Right lobe of liver (tissue), 6 donors: ENCODE measurements at regions not wholly inside any gene's neighbourhood (a gene's known extent, or its start where the extent isn't known, plus 50 kb on each side); places are given as distances from the start of the nearest gene placed in this dataset.

ENCODE experiments used
- ATAC-seq, 4 donors: fragments of 200-7000 bp; cut with Tn5 transposase; one replicate each; pipeline ENCODE4 v1.9.1; 2020; ENCODE audit warnings: mild to moderate bottlenecking in 4 of 4, moderate library complexity in 4 of 4
- DNase-seq, 3 donors: peaks; one replicate each; pipeline ENCODE4 v3.0.0-alpha.2; 2020
- H3K27ac ChIP-seq, 3 donors: fragments of 200-600 bp; one replicate each; pipeline ENCODE4 v1.8.0; 2022
- H3K27me3 ChIP-seq, 2 donors: fragments of 200-600 bp; one replicate each; pipeline ENCODE4 v1.8.0; 2022
- H3K36me3 ChIP-seq, 4 donors: fragments of 200-600 bp; sonication (generic) in 1 of 4; one replicate each; pipeline versions ENCODE4 v1.5.1 to v1.8.0; 2017 to 2022; ENCODE audit warnings: control low read depth in 1 of 4
- H3K4me1 ChIP-seq, 4 donors: fragments of 200-600 bp; sonication (generic) in 1 of 4; one replicate each; pipeline versions ENCODE4 v1.5.1 to v1.8.0; 2017 to 2022; ENCODE audit warnings: control low read depth in 1 of 4
- H3K4me3 ChIP-seq, 3 donors: fragments of 200-600 bp; one replicate each; pipeline ENCODE4 v1.8.0; 2022
- H3K9me3 ChIP-seq, 4 donors: fragments of 200-600 bp; sonication (generic) in 1 of 4; one replicate each; pipeline versions ENCODE4 v1.5.1 to v1.8.0; 2017 to 2022; ENCODE audit warnings: control low read depth in 1 of 4
- POLR2A ChIP-seq: fragments of 450-650 bp; IDR thresholded peaks from one replicate; pipeline ENCODE4 v1.6.1; 2017; ENCODE audit warnings: antibody characterized with exemption, mild to moderate bottlenecking
- WGBS: methylation state at CpG from one replicate; pipeline ENCODE4 v1.1.6; 2018; ENCODE audit warnings: low coverage, low lambda C conversion rate; ENCODE audit not compliant: insufficient coverage; ENCODE audit errors: missing lambda C conversion rate; 5-methylcytosine and 5-hydroxymethylcytosine counted together
- intact Hi-C, 2 donors: fragments of 100-400 bp; cut with DNase I; formaldehyde crosslinking; loops; one replicate each; pipeline versions ENCODE4 v1.11.2 to v1.14.1; 2022
- TF ChIP-seq, protein P1 (sequence below), 4 donors: fragments of 200-600 bp in 3 of 4; fragments of 450-650 bp in 1 of 4; IDR thresholded peaks; one replicate each; pipeline versions ENCODE4 v1.5.1 to v1.8.0; 2016 to 2022; ENCODE audit warnings: antibody characterized with exemption in 4 of 4, mild to moderate bottlenecking in 2 of 4
- donor health status: DM: no; HTN: yes; CAD: no.
- donor health status: DM: no; HTN: no; CAD: no.
- donor health status: DM: no; HTN: no; CAD: no.
- donor health status: DM: no; HTN: yes; CAD: no.
- donor health status: DM: no; HTN: yes; CAD: no.

- intact Hi-C loops = no loop called here
- no peak for TF ChIP-seq POLR2A
- TF ChIP-seq, protein P1, sequence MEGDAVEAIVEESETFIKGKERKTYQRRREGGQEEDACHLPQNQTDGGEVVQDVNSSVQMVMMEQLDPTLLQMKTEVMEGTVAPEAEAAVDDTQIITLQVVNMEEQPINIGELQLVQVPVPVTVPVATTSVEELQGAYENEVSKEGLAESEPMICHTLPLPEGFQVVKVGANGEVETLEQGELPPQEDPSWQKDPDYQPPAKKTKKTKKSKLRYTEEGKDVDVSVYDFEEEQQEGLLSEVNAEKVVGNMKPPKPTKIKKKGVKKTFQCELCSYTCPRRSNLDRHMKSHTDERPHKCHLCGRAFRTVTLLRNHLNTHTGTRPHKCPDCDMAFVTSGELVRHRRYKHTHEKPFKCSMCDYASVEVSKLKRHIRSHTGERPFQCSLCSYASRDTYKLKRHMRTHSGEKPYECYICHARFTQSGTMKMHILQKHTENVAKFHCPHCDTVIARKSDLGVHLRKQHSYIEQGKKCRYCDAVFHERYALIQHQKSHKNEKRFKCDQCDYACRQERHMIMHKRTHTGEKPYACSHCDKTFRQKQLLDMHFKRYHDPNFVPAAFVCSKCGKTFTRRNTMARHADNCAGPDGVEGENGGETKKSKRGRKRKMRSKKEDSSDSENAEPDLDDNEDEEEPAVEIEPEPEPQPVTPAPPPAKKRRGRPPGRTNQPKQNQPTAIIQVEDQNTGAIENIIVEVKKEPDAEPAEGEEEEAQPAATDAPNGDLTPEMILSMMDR (IDR thresholded peaks at IDR 0.05) = no peak
- WGBS = 61% methylated on average over 9 of the region's 9 CpGs
- Histone ChIP-seq H3K27me3 (no peaks in the 10 kb centered on the region), H3K4me1 (no peaks in the 10 kb centered on the region), H3K4me3 (no peak overlapping the region), H3K9me3 (no peaks in the 10 kb centered on the region), H3K27ac (no peak overlapping the region), H3K36me3 (no peaks in the 10 kb centered on the region)
- no peak for DNase-seq
- ATAC-seq = no peak
Observed at GRCh38 chr11:115052601-115053000, 374.3 kb downstream of the NXPE2 start.

DNA sequence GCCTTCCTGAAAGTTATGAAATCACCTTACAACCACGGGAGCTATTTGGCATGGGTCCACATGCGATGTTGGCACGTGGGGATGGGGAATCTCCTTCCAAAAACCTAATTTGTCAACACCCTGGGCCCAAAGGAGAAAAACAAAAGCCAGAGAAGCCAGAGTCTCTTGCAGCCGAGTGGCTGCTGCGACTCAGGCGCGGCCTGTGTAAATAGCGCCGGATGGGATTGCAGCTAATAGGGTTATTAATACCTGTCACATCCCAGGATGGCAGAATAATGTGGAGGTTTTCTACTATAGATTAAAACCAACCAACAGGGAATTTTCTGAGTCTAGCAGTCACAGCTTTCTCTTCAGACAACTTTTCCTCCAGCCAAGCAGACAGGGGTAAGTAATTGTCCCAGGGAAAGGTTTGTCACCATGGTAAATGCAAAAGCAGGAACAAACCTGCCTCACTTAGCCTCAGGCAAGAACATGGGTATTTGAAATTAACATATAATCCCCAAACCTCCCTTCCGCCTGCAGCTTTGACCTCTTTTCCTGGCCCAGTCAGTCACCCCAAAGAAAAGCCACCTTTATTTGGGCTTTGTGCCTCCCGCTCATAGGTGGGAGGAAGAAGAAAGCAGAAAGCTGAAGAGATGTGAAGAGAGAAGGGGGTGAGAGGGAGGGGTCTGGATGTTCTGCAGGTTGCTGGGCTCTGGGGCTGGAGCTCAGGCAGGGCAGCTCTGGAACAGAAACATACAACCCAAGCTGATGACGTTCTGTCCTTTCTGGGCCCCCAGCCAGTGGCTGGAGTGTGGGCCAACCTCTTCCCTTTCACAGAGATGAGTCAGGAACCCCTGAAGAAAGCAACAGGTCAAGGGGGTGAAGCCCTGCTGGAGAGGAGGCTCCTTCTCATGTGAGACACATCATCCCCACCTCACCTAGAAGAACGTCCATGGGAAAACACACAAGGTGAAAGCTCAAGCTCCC, 376.5 kb downstream of the NXPE2 start:
- ATAC-seq = no peak
- Histone ChIP-seq H3K27ac (no peak overlapping the region), H3K4me1 (no peaks in the 10 kb centered on the region), H3K9me3 (no peaks in the 10 kb centered on the region), H3K4me3 (no peak overlapping the region), H3K36me3 (no peaks in the 10 kb centered on the region), H3K27me3 (no peaks in the 10 kb centered on the region)
- intact Hi-C loops = no loop called here
- TF ChIP-seq POLR2A = no peak
- TF ChIP-seq, protein P1 (IDR thresholded peaks at IDR 0.05) = no peak
- DNase-seq = no peak
- 55% methylated on average over 12 of the region's 13 CpGs for WGBS

GRCh38 chr11:115056514-115056913, 378.2 kb downstream of the NXPE2 start:
- TF ChIP-seq POLR2A = no peak
- TF ChIP-seq, protein P1 (IDR thresholded peaks at IDR 0.05) = no peak
- no peaks in the 10 kb centered on the region for H3K27me3 ChIP-seq
- no peak overlapping the region for H3K27ac ChIP-seq
- H3K4me1 ChIP-seq = no peaks in the 10 kb centered on the region
- intact Hi-C loops = no loop called here
- no peak for ATAC-seq
- no peaks in the 10 kb centered on the region for H3K36me3 ChIP-seq
- no peak for DNase-seq
- H3K9me3 ChIP-seq = no peaks in the 10 kb centered on the region
- H3K4me3 ChIP-seq = no peak overlapping the region

DNA sequence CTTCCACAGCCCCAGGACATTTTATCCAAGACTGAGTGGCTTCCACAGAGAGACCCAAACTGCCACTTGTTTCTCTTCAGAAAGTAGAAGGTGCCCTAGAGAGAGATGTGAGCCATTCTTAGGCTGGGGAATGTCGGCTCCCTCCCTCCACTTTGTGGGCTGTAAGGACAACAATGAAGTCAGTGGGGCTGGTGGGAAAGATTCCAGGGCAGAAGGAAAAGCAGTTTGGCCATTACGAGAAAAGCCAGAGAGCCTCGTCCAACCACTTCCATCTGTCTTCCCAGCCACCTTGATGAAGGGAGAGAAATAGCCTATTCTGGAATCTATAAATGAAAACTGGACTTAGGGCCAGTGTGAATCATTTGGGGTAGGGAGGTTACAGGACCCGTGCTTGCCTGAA, 382.5 kb downstream of the NXPE2 start:
- H3K27me3 ChIP-seq = no peaks in the 10 kb centered on the region
- no peak overlapping the region for H3K4me3 ChIP-seq
- intact Hi-C loops = no loop called here
- H3K4me1 ChIP-seq = no peaks in the 10 kb centered on the region
- DNase-seq (no peak), ATAC-seq (no peak)
- TF ChIP-seq, protein P1 (IDR thresholded peaks at IDR 0.05) = no peak
- no peak for TF ChIP-seq POLR2A
- no peak overlapping the region for H3K27ac ChIP-seq
- H3K9me3 ChIP-seq = no peaks in the 10 kb centered on the region
- no peaks in the 10 kb centered on the region for H3K36me3 ChIP-seq
- 17% methylated on average over 4 of the region's 4 CpGs for WGBS
